ENCODE measurements at regions not wholly inside any gene's neighbourhood (a gene's known extent, or its start where the extent isn't known, plus 50 kb on each side); places are given as distances from the start of the nearest gene placed in this dataset.

DNA sequence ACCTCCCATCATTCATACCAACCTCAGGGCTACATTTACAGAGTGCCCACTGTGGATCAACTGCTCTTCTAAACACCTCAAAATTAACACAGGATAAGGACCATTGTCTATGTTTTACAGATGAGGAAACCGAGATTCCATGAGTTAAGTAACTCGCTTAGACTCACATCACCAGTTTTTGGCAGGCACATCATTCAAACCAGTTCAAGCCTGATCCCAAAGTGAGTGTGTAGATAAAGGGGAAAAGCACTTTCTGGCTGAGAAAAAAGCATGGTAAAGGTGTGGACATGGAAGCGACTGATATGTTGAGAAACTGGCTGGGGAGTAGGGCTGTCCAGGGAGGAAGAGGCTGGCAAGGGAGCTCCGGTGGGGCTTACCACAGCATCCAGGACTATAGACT is 193.7 kb upstream of the RORA start:
- TF ChIP-seq, protein P1, sequence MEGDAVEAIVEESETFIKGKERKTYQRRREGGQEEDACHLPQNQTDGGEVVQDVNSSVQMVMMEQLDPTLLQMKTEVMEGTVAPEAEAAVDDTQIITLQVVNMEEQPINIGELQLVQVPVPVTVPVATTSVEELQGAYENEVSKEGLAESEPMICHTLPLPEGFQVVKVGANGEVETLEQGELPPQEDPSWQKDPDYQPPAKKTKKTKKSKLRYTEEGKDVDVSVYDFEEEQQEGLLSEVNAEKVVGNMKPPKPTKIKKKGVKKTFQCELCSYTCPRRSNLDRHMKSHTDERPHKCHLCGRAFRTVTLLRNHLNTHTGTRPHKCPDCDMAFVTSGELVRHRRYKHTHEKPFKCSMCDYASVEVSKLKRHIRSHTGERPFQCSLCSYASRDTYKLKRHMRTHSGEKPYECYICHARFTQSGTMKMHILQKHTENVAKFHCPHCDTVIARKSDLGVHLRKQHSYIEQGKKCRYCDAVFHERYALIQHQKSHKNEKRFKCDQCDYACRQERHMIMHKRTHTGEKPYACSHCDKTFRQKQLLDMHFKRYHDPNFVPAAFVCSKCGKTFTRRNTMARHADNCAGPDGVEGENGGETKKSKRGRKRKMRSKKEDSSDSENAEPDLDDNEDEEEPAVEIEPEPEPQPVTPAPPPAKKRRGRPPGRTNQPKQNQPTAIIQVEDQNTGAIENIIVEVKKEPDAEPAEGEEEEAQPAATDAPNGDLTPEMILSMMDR (conservative IDR thresholded peaks at IDR 0.05): no peak
- no peak overlapping the region for H2BK12ac ChIP-seq (ENCODE audit: insufficient read length, low read depth, low read length)
- no peak overlapping the region for H3K14ac ChIP-seq (ENCODE audit: insufficient read depth, low read length)
- no peaks in the 10 kb centered on the region for H3K27me3 ChIP-seq (ENCODE audit: insufficient read depth, low read length)
- H2BK20ac ChIP-seq (ENCODE audit: low read depth, low read length, poor library complexity, severe bottlenecking): no peak overlapping the region
- no peak overlapping the region for H2BK5ac ChIP-seq (ENCODE audit: insufficient read length, low read length)
- H3K18ac ChIP-seq (ENCODE audit: insufficient read length, low read depth, low read length): no peak overlapping the region
- no peaks in the 10 kb centered on the region for H4K20me1 ChIP-seq (ENCODE audit: control insufficient read depth, insufficient read depth, insufficient read length)
- no peak overlapping the region for H4K5ac ChIP-seq (ENCODE audit: insufficient read length, low read depth, low read length)
- H3K23me2 ChIP-seq (ENCODE audit: insufficient read length, low read depth, low read length, poor library complexity, severe bottlenecking): no peaks in the 10 kb centered on the region
- H3K27ac ChIP-seq (ENCODE audit: insufficient read length, low read depth, low read length): no peak overlapping the region
- Mint-ChIP-seq H3K36me3 (ENCODE audit: insufficient read depth in 1 of 3, low read depth in 3 of 3) (peaks cover 0 to 2% (median 0%) of the 10 kb centered on the region in 3 experiments; a peak in 1 of 7 replicates), H3K27me3 (ENCODE audit: low read depth) (no peaks in the 10 kb centered on the region), H3K27ac (no peak overlapping the region), H3K9me3 (no peaks in the 10 kb centered on the region; a peak in 1 of 5 replicates), H3K4me3 (no peak overlapping the region), H3K4me1 (peaks cover 23 to 25% of the 10 kb centered on the region in 2 experiments)
- no peak overlapping the region for H2AFZ ChIP-seq (ENCODE audit: low read length)
- H3K79me2 ChIP-seq (ENCODE audit: insufficient read depth, low read length): no peaks in the 10 kb centered on the region
- H2BK15ac ChIP-seq (ENCODE audit: low read depth, low read length): no peak overlapping the region
- H3K56ac ChIP-seq (ENCODE audit: insufficient read length, low read depth, low read length): no peak overlapping the region
- H3K4me2 ChIP-seq (ENCODE audit: insufficient read depth, insufficient read length, low read length): no peak overlapping the region
- no peak for DNase-seq
- no peaks in the 10 kb centered on the region for H3K79me1 ChIP-seq (ENCODE audit: insufficient read depth, low read depth, low read length, poor library complexity, severe bottlenecking)
- H2AK5ac ChIP-seq (ENCODE audit: insufficient read length, low read length): no peak overlapping the region
- no peaks in the 10 kb centered on the region for H3K9me3 ChIP-seq (ENCODE audit: control insufficient read depth, low read depth, low read length)
- H3K4me1 ChIP-seq (ENCODE audit: insufficient read depth, low read length): peaks cover 4% of the 10 kb centered on the region; the same call in 1 of the 2 replicates
- H3T11ph ChIP-seq (ENCODE audit: low read length): no peak overlapping the region
- no peak overlapping the region for H4K8ac ChIP-seq (replicated peaks; ENCODE audit: insufficient read length, low read depth, low read length)
- no CpG with 5 or more reads among the region's 4 CpGs for WGBS (ENCODE audit: extremely low coverage, insufficient read length, low lambda C conversion rate)
- no peak overlapping the region for H2BK120ac ChIP-seq (ENCODE audit: low read depth, low read length, poor library complexity, severe bottlenecking)
- no peak overlapping the region for H3K23ac ChIP-seq (ENCODE audit: insufficient read length, low read depth, low read length)
- no peak overlapping the region for H4K91ac ChIP-seq (ENCODE audit: insufficient read length, low read depth, low read length)
- no peak overlapping the region for H3K9ac ChIP-seq (ENCODE audit: extremely low read depth, insufficient read length, low read length)
- no peak overlapping the region for H3K4ac ChIP-seq (ENCODE audit: low read depth, low read length)
